SKM-1 treated with dmso at 0.1 percent for 144 hours (cell line): ENCODE measurements at regions not wholly inside any gene's neighbourhood (a gene's known extent, or its start where the extent isn't known, plus 50 kb on each side); places are given as distances from the start of the nearest gene placed in this dataset.

ENCODE experiments used
- DNase-seq: peaks from one replicate; lab custom pipeline; 2025; ENCODE audit not compliant: unreplicated experiment; lab: John Stamatoyannopoulos, UW

GRCh38 chr2:217628061-217628460, 374.7 kb downstream of the TNS1 start:
- no peak for DNase-seq

GRCh38 chr2:217626926-217627325, 375.9 kb downstream of the TNS1 start:
- no peak for DNase-seq

- no peak for DNase-seq
Measured at GRCh38 chr2:217625557-217626169, 377.1 kb downstream of the TNS1 start.

- DNase-seq = no peak
Measured at GRCh38 chr2:217623281-217623912, 379.4 kb downstream of the TNS1 start.

GRCh38 chr2:217622205-217623060, 380.4 kb downstream of the TNS1 start:
- DNase-seq = no peak

- DNase-seq = no peak
Measured at GRCh38 chr2:217621391-217621801, 381.4 kb downstream of the TNS1 start.

- no peak for DNase-seq
Measured at GRCh38 chr2:217618744-217619143, 384.1 kb downstream of the TNS1 start.

GRCh38 chr2:217617616-217618022, 385.2 kb downstream of the TNS1 start:
- no peak for DNase-seq

- DNase-seq = no peak
Measured at GRCh38 chr2:217616936-217617335, 385.9 kb downstream of the TNS1 start.

GRCh38 chr2:217615171-217615570, 387.6 kb downstream of the TNS1 start:
- DNase-seq = no peak

GRCh38 chr2:217614498-217614897, 388.3 kb downstream of the TNS1 start:
- DNase-seq = peak; percentile 31

GRCh38 chr2:217614096-217614495, 388.7 kb downstream of the TNS1 start:
- DNase-seq = no peak

GRCh38 chr2:217612920-217613319, 389.9 kb downstream of the TNS1 start:
- no peak for DNase-seq

GRCh38 chr2:217612211-217612610, 390.6 kb downstream of the TNS1 start:
- no peak for DNase-seq

GRCh38 chr2:217611626-217612127, 391.1 kb downstream of the TNS1 start:
- DNase-seq = no peak

GRCh38 chr2:217611056-217611455, 391.7 kb downstream of the TNS1 start:
- DNase-seq = no peak

- no peak for DNase-seq
Measured at GRCh38 chr2:217610401-217610814, 392.4 kb downstream of the TNS1 start.

GRCh38 chr2:217609952-217610351, 392.8 kb downstream of the TNS1 start:
- no peak for DNase-seq

GRCh38 chr2:217606296-217606695, 396.5 kb downstream of the TNS1 start:
- DNase-seq = no peak

GRCh38 chr2:217604527-217605194, 398.1 kb downstream of the TNS1 start:
- no peak for DNase-seq

GRCh38 chr2:217601601-217602000, 401.2 kb downstream of the TNS1 start:
- DNase-seq = no peak
